Fibroblast of skin of scalp (primary cell): ENCODE measurements at regions not wholly inside any gene's neighbourhood (a gene's known extent, or its start where the extent isn't known, plus 50 kb on each side); places are given as distances from the start of the nearest gene placed in this dataset.
A peak's percentile ranks its signal among the peaks of the same experiment; 100 is the strongest.

ENCODE experiments used
- DNase-seq: peaks from one replicate; pipeline ENCODE4 v3.0.0-alpha.2; 2013

DNA sequence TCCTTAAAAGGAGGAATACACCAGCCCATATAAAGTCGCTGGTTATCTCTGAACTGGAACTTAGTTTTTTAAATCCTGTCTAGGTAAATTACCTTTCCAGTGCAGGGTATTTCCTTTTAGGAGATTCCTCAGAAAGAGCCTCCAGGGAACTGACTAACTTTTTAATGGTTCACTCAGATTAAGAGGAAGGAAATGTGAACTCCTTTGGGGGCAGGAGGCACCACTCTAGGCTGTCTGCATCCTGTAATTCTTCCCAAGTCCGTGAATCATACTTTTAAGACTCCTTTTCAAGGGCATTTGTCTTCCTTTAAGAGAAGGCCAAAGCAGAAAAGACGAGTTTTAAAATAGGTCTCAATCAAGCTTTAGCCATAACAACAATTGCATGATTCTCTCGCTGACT, 871.2 kb upstream of the NR2F2 start:
- DNase-seq = peak; percentile 51

- no peak for DNase-seq
Measured at GRCh38 chr15:95464509-95464908, 866.0 kb upstream of the NR2F2 start.

GRCh38 chr15:95468820-95469219, 861.7 kb upstream of the NR2F2 start:
- DNase-seq = no peak

- no peak for DNase-seq
Measured at GRCh38 chr15:95469496-95470000, 861.0 kb upstream of the NR2F2 start.

GRCh38 chr15:95470529-95470928, 860.0 kb upstream of the NR2F2 start:
- DNase-seq = no peak

- DNase-seq = peak; percentile 65
Measured at GRCh38 chr15:95470997-95471689, 859.4 kb upstream of the NR2F2 start.

GRCh38 chr15:95471690-95472086, 858.8 kb upstream of the NR2F2 start:
- DNase-seq = no peak

DNA sequence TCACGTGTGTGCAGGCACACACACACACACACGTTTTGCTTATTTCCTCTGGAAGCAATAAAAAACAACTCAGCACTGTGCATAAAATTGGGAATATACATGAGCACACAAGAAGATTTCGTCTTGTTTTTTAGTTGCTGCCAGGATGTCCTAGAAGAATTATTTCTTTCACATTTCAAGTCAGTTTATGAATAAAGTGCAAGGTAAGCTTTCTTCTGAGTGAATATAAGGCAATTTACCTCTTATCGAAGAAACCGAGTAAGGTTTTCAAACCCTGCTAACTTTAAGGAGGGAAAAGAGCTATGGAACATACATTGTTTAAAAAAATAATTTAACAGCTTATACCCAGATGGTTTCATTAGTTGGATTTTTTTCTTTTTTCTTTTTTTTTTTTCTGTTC, 855.4 kb upstream of the NR2F2 start:
- no peak for DNase-seq

DNA sequence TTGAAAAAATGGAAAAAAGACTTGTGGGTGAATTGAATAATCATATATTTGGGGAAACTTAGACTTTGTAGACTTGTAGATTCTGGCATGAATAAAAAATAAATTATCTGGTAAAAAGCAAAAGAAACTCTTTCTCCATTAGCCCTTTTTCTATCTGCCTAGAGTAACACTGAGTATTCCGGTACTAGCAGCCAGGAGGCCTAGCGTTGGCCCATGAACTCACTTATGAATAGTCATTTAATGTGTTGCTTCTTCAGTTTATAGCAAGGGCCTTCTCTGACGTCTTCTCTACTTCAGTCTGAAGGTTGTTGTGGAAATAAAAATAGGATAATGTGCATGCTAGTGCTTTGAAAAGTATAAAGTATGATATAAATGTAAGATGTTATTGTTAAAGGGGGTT, 851.2 kb upstream of the NR2F2 start:
- no peak for DNase-seq

DNA sequence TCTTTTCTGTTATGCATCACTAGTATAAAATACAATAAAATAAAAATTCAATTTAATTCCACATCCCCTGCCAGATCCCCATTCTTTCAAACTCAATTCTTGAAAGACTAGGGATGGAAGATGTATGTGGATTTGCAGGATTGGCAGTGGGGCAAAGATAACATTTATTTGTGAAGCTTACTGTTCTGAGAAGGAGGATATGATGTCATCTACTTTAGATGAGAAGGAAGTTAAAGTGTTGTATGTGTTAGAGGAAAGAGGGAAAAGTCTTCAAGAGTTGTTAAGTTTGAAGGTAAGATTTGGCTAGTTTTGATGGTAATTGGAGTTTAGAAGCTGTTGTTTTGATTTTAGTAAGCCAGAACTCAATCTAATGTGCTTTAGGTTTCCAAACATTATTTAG, 845.1 kb upstream of the NR2F2 start:
- no peak for DNase-seq

DNA sequence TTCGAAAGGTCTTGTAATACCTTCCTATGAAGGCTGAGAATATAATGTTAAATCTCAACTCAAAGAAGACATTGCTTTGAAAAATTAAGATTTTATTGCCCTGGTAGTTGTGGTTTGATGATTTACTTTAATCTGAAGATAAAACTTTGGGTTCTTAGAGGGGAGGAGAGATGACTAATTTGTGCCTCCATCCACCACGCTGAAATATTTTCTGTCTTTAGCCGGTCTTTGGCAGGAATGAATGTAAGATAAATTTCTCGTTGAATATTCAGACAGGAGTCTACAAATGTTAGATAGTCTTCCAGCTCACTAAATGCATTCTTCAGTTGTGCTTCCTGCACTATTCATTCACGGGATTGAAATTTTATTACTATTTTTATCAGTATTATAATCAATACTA, 844.3 kb upstream of the NR2F2 start:
- DNase-seq = no peak

GRCh38 chr15:95489103-95489502, 841.4 kb upstream of the NR2F2 start:
- DNase-seq = no peak

GRCh38 chr15:95492388-95493070, 838.0 kb upstream of the NR2F2 start:
- no peak for DNase-seq

- no peak for DNase-seq
Measured at GRCh38 chr15:95494971-95495541, 835.4 kb upstream of the NR2F2 start.

- no peak for DNase-seq
Measured at GRCh38 chr15:95497634-95498033, 832.9 kb upstream of the NR2F2 start.

DNA sequence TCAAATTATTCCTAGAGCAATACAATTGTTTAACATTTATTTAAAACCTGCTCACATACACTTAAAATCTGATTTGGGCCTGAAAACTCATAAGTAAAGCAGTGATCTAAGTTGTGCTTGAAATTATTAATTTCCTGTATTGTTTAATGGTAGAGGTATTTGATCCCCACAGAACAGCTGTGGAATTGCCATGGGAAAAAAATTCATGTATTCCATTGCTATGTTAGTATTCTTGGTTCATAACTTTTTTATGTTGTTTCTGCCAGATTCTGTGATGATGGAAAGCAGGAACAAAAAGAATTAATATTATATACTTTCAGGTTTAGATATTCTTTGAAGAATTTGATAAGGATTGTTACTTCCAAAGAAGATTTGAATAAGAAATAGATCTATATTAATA, 831.5 kb upstream of the NR2F2 start:
- DNase-seq = no peak

DNA sequence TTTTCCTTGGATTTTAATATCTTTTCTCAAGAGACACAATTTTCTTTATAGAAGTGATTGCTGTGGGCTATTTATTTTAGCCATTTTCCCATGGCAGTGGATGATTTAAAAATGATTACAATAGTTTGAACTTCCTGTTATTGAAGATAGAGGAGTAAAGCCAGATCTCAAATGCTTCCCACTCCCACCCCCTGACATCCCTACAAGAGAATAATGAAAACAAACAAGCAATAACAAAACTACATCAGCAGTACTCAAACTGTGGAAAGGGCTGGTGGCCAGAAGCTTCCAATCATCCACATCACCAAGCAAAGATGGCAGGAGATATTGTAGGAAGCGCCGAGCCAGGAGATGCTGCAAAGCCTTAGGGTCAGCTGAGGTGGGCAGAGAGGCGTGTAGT, 831.1 kb upstream of the NR2F2 start:
- DNase-seq = no peak

DNA sequence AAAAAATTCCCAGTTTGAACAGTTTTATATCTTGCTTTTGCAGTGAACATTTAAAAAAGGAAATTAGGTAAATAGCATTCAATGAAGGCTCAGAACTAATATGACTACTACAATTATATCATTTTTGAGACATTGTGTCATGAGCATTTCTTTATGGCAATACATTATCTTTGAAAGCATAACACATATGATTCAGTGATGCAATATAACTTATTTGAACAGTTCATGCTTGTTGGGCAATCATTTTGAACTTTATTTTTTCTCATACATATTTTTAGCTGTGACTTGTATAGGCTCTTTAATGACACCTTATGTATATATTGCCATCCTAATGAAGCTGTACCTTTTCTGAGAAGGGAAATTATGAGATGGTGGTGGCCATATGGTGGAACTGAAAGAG, 828.6 kb upstream of the NR2F2 start:
- DNase-seq = no peak

DNA sequence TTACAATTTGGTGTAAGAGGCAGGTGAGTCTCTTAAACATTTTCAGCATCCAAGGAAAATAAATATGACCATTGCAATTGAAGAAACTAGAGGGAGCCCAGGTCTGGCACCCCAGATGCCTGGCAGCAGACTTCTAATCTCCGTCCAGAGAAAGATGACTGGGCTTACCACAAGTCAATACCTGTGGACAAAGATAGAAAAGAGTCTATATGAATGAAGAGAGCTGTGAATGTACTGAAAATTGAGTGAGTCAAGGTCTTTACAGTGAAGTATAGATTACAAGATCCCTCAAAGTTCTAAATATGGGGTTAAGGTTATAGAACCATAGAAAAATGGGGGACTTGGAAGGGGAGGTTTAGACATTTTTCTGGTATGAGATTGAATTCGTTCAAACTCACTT, 827.4 kb upstream of the NR2F2 start:
- no peak for DNase-seq

GRCh38 chr15:95503640-95504225, 826.8 kb upstream of the NR2F2 start:
- no peak for DNase-seq

DNA sequence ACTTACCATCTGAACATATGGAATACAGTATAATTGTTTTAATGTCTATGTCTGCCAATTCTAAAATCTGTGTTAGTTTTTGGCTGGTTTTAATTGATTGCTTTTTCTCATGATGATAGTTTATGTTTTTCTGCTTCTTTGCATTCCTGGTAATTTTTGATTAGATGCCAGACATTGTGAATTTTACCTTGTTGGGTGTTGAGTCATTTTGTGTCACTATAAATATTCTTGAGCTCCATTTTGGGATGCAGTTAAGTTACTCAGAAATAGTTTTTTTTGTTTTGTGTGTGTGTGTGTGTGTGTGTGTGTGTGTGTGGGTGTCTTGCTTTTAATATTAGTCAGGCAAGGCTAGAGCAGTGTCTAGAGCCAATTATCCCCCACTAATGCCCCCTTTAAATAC, 818.8 kb upstream of the NR2F2 start:
- DNase-seq = peak; percentile 38

DNA sequence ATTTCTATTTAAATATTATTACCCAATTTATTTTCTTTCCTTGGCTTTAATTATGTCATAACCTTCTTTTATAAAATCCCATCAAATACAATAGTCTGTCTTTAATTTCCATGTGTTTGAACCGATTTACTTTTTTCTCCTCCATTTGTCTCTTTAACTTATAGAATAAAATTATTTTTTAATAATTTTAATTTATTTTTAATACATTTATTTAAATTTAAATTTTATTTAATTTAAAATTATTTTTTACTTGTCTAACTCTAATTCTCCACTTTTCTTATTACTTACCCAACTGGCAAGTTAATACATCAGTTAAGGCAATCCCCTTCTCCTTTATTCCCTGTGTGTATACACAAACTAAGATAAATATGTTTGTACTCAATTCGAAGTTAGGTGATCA, 817.6 kb upstream of the NR2F2 start:
- no peak for DNase-seq

DNA sequence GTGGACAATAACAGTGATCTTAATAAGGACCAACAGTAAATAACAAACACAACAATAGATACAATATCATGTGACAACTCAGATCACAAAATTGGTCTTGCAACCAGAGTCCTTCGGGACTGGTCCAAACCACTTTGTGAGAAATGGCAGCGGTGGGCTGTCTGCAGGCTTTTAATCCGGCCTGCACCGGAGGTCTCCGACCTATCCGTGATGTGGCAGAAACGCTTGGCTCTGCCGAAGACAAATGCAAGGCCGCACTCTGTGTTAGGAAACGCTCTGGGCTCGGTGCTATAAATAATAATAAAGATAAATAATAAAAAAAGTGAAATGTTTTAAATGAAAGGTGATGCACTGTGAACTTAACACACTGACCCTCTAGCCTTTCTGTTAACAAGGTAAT, 810.6 kb upstream of the NR2F2 start:
- DNase-seq = no peak

GRCh38 chr15:95520511-95520910, 810.0 kb upstream of the NR2F2 start:
- DNase-seq = no peak
